Transverse colon (tissue), 4 donors: ENCODE measurements at regions not wholly inside any gene's neighbourhood (a gene's known extent, or its start where the extent isn't known, plus 50 kb on each side); places are given as distances from the start of the nearest gene placed in this dataset.

Experiments
- POLR2AphosphoS5 ChIP-seq, 3 donors: sonication (generic); formaldehyde crosslinking; IDR thresholded peaks; one replicate each; pipeline ENCODE4 v1.6.1; 2016; ENCODE audit warnings: antibody characterized with exemption in 3 of 3
- TF ChIP-seq, protein P1 (sequence below), 5 experiments: fragments of 200-600 bp in 3 of 5; fragments of 450-650 bp in 2 of 5; sonication (generic) in 3 of 5; IDR thresholded peaks; 1 replicate in 2 of 5; 2 replicates in 3 of 5; pipeline ENCODE4 v1.5.1; 2016 to 2017; ENCODE audit warnings: antibody characterized with exemption in 5 of 5, inconsistent platforms in 3 of 5, mild to moderate bottlenecking in 2 of 5, moderate library complexity in 1 of 5

- TF ChIP-seq, protein P1, sequence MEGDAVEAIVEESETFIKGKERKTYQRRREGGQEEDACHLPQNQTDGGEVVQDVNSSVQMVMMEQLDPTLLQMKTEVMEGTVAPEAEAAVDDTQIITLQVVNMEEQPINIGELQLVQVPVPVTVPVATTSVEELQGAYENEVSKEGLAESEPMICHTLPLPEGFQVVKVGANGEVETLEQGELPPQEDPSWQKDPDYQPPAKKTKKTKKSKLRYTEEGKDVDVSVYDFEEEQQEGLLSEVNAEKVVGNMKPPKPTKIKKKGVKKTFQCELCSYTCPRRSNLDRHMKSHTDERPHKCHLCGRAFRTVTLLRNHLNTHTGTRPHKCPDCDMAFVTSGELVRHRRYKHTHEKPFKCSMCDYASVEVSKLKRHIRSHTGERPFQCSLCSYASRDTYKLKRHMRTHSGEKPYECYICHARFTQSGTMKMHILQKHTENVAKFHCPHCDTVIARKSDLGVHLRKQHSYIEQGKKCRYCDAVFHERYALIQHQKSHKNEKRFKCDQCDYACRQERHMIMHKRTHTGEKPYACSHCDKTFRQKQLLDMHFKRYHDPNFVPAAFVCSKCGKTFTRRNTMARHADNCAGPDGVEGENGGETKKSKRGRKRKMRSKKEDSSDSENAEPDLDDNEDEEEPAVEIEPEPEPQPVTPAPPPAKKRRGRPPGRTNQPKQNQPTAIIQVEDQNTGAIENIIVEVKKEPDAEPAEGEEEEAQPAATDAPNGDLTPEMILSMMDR (IDR thresholded peaks at IDR 0.05), result no peak
- TF ChIP-seq POLR2AphosphoS5 (IDR thresholded peaks at IDR 0.05), result no peak
These were observed 430.9 kb downstream of the PID1 start for GRCh38 chr2:228840113-228840742.
